ENCODE measurements at regions not wholly inside any gene's neighbourhood (a gene's known extent, or its start where the extent isn't known, plus 50 kb on each side); places are given as distances from the start of the nearest gene placed in this dataset.

- Mint-ChIP-seq H3K27ac (no peak overlapping the region), H3K4me1 (peaks cover 2% of the 10 kb centered on the region), H3K9me3 (ENCODE audit: insufficient read depth) (no peaks in the 10 kb centered on the region), H3K27me3 (peaks cover 34% of the 10 kb centered on the region), H3K4me3 (no peak overlapping the region)
- Histone ChIP-seq H3K27me3 (replicated peaks in 1 of 4; ENCODE audit: control extremely low read depth in 1 of 4, control insufficient read depth in 3 of 4, insufficient read depth in 4 of 4, low read length in 3 of 4) (peaks cover 0 to 5% (median 2%) of the 10 kb centered on the region in 4 experiments), H3K9me3 (ENCODE audit: control extremely low read depth in 1 of 3, control insufficient read depth in 2 of 3, insufficient read depth in 1 of 3, low read length in 2 of 3) (no peaks in the 10 kb centered on the region), H3K4me1 (ENCODE audit: control insufficient read depth in 2 of 2, insufficient read depth in 2 of 2, low read length in 2 of 2) (no peaks in the 10 kb centered on the region), H2AFZ (ENCODE audit: insufficient read depth, low read depth, low read length, poor library complexity, severe bottlenecking) (no peak overlapping the region), H3K4me2 (replicated peaks; ENCODE audit: low read depth, low read length, poor library complexity, severe bottlenecking) (no peak overlapping the region), H3K79me2 (ENCODE audit: control insufficient read depth, insufficient read depth, low read length) (no peaks in the 10 kb centered on the region), H3K4me3 (ENCODE audit: control extremely low read depth in 1 of 5, extremely low read depth in 1 of 5, insufficient read depth in 1 of 5, low read depth in 2 of 5, low read length in 4 of 5) (no peak overlapping the region), H3K27ac (ENCODE audit: low read length in 2 of 2) (no peak overlapping the region), H3K36me3 (replicated peaks in 1 of 2; ENCODE audit: control extremely low read depth in 1 of 2, control insufficient read depth in 1 of 2, extremely low read depth in 1 of 2, insufficient read depth in 2 of 2, low read length in 1 of 2) (no peaks in the 10 kb centered on the region), H3K9ac (ENCODE audit: low read length) (no peak overlapping the region), H4K20me1 (ENCODE audit: control insufficient read depth, insufficient read depth, low read length, poor library complexity, severe bottlenecking) (no peaks in the 10 kb centered on the region)
- POLR2A ChIA-PET = no interaction called here
- DNase-seq = no peak
- CTCF ChIA-PET = no interaction called here
- TF ChIP-seq CTCF (IDR thresholded peaks at IDR 0.05) (no peak), EZH2 (IDR thresholded peaks at IDR 0.05; ENCODE audit: borderline replicate concordance, insufficient read depth, low read depth, low read length, poor library complexity, severe bottlenecking) (no peak)
- intact Hi-C loops (cut with micrococcal nuclease) = no loop called here
- ATAC-seq (ENCODE audit: low read depth) = no peak
- 95% methylated on average over 5 of the region's 7 CpGs for WGBS (ENCODE audit: insufficient coverage)
These were observed 113.5 kb upstream of the DAP start for GRCh38 chr5:10874541-10874940.

GRCh38 chr5:10870791-10871190 is 109.8 kb upstream of the DAP start:
- Histone ChIP-seq H3K4me1 (ENCODE audit: control insufficient read depth in 2 of 2, insufficient read depth in 2 of 2, low read length in 2 of 2) (no peaks in the 10 kb centered on the region), H3K27ac (ENCODE audit: low read length in 2 of 2) (no peak overlapping the region), H4K20me1 (ENCODE audit: control insufficient read depth, insufficient read depth, low read length, poor library complexity, severe bottlenecking) (no peaks in the 10 kb centered on the region), H3K27me3 (replicated peaks in 1 of 4; ENCODE audit: control extremely low read depth in 1 of 4, control insufficient read depth in 3 of 4, insufficient read depth in 4 of 4, low read length in 3 of 4) (no peaks in the 10 kb centered on the region), H2AFZ (ENCODE audit: insufficient read depth, low read depth, low read length, poor library complexity, severe bottlenecking) (no peak overlapping the region), H3K36me3 (replicated peaks in 1 of 2; ENCODE audit: control extremely low read depth in 1 of 2, control insufficient read depth in 1 of 2, extremely low read depth in 1 of 2, insufficient read depth in 2 of 2, low read length in 1 of 2) (no peaks in the 10 kb centered on the region), H3K4me3 (ENCODE audit: control extremely low read depth in 1 of 5, extremely low read depth in 1 of 5, insufficient read depth in 1 of 5, low read depth in 2 of 5, low read length in 4 of 5) (no peak overlapping the region), H3K9ac (ENCODE audit: low read length) (no peak overlapping the region), H3K4me2 (replicated peaks; ENCODE audit: low read depth, low read length, poor library complexity, severe bottlenecking) (no peak overlapping the region), H3K9me3 (ENCODE audit: control extremely low read depth in 1 of 3, control insufficient read depth in 2 of 3, insufficient read depth in 1 of 3, low read length in 2 of 3) (no peaks in the 10 kb centered on the region), H3K79me2 (ENCODE audit: control insufficient read depth, insufficient read depth, low read length) (no peaks in the 10 kb centered on the region)
- H3K4me3 Mint-ChIP-seq = no peak overlapping the region
- CTCF ChIA-PET = no interaction called here
- peaks cover 14% of the 10 kb centered on the region for H3K27me3 Mint-ChIP-seq
- intact Hi-C loops (cut with micrococcal nuclease) = no loop called here
- peaks cover 2% of the 10 kb centered on the region for H3K4me1 Mint-ChIP-seq
- DNase-seq (no peak), ATAC-seq (ENCODE audit: low read depth) (no peak)
- WGBS (ENCODE audit: insufficient coverage) = 95% methylated on average over 3 of the region's 11 CpGs
- POLR2A ChIA-PET = no interaction called here
- TF ChIP-seq CTCF (IDR thresholded peaks at IDR 0.05) (no peak), EZH2 (IDR thresholded peaks at IDR 0.05; ENCODE audit: borderline replicate concordance, insufficient read depth, low read depth, low read length, poor library complexity, severe bottlenecking) (no peak)
- no peaks in the 10 kb centered on the region for H3K9me3 Mint-ChIP-seq (ENCODE audit: insufficient read depth)
- H3K27ac Mint-ChIP-seq = no peak overlapping the region
